Esophagus muscularis mucosa (tissue), 4 donors: ENCODE measurements at regions not wholly inside any gene's neighbourhood (a gene's known extent, or its start where the extent isn't known, plus 50 kb on each side); places are given as distances from the start of the nearest gene placed in this dataset.

ENCODE experiments used
- EP300 ChIP-seq: sonication (generic); formaldehyde crosslinking; IDR thresholded peaks from one replicate; pipeline ENCODE4 v1.6.1; 2017; ENCODE audit warnings: antibody characterized with exemption
- POLR2A ChIP-seq: fragments of 450-650 bp; IDR thresholded peaks from one replicate; pipeline ENCODE4 v1.6.1; 2017; ENCODE audit warnings: antibody characterized with exemption, moderate library complexity, mild to moderate bottlenecking, low read depth
- TF ChIP-seq, protein P1 (sequence below), 3 experiments: fragments of 200-600 bp in 2 of 3; fragments of 450-650 bp in 1 of 3; sonication (generic) in 2 of 3; IDR thresholded peaks; one replicate each; pipeline ENCODE4 v1.5.1; 2017 to 2019; ENCODE audit warnings: antibody characterized with exemption in 3 of 3, mild to moderate bottlenecking in 2 of 3, moderate library complexity in 1 of 3

DNA sequence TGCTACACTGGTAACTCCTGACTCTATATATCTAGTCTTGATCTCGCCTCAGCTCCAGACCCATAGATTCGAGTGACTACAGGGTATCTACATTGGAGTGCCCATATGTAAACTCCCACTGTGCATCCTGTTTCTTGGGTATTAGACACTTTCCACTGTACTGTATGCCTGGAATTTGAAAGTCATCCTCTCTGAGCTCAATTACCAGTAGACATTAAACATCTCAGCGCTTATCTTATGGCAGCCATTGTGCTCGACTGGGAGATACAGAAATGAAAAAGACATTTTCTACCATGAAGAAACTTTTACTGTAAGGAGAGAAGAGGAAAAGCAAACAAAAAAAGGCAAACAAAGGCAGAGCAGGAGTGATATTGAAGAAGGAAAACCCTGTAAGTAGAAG, 151.9 kb upstream of the JADE1 start:
- TF ChIP-seq, protein P1, sequence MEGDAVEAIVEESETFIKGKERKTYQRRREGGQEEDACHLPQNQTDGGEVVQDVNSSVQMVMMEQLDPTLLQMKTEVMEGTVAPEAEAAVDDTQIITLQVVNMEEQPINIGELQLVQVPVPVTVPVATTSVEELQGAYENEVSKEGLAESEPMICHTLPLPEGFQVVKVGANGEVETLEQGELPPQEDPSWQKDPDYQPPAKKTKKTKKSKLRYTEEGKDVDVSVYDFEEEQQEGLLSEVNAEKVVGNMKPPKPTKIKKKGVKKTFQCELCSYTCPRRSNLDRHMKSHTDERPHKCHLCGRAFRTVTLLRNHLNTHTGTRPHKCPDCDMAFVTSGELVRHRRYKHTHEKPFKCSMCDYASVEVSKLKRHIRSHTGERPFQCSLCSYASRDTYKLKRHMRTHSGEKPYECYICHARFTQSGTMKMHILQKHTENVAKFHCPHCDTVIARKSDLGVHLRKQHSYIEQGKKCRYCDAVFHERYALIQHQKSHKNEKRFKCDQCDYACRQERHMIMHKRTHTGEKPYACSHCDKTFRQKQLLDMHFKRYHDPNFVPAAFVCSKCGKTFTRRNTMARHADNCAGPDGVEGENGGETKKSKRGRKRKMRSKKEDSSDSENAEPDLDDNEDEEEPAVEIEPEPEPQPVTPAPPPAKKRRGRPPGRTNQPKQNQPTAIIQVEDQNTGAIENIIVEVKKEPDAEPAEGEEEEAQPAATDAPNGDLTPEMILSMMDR (IDR thresholded peaks at IDR 0.05) = no peak
- TF ChIP-seq EP300 (no peak), POLR2A (no peak)
